HG02870 (cell line): ENCODE measurements at regions not wholly inside any gene's neighbourhood (a gene's known extent, or its start where the extent isn't known, plus 50 kb on each side); places are given as distances from the start of the nearest gene placed in this dataset.
"Not testable (repeated sequence)": the region's sequence is repeated elsewhere in the genome, so short reads cannot be mapped to it uniquely, and the experiment has no call there.

Source experiments
- ATAC-seq: cut with Tn5 transposase; IDR thresholded peaks from one replicate; pipeline ENCODE4 v1.9.1; 2021; ENCODE audit warnings: mild to moderate bottlenecking, moderate library complexity; ENCODE audit not compliant: unreplicated experiment

DNA sequence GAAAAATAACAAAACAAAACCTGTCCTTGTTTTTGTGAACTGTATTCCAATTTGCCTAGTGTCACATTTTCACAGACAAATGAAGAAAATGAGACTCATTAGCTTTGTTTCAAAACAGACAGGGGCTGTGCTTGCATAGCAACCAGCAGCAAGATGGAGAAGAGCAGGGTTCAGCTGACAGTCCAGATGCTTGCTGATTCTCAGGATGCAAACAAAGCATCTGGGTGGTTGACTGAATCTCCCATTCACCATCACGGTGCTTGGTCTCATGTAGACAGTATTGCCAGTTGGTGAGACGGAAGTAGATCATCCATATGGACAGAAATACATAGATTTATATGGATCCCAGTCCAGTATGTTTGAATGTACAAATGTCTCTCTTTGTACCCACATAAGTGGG lies 326.8 kb downstream of the CCDC85A start:
- ATAC-seq = no peak

DNA sequence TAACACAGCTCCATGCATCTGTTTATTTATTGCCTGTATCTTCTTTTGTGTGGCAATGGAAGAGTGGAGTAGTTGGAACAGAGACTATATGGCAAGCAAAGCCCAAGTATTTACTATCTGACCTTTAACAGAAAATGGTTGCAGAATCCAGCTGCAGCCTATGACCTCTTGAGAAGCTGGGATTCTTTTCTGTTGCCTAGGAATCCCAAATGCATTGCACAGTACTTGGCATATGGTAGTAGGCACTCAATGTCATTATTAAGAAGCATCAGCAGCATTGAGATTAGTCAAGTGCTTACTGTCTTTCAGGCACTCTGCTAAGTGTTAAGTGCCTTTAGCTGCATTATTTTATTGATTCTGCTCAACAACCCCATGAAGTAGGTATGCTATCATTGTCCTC lies 331.6 kb downstream of the CCDC85A start:
- no peak for ATAC-seq

DNA sequence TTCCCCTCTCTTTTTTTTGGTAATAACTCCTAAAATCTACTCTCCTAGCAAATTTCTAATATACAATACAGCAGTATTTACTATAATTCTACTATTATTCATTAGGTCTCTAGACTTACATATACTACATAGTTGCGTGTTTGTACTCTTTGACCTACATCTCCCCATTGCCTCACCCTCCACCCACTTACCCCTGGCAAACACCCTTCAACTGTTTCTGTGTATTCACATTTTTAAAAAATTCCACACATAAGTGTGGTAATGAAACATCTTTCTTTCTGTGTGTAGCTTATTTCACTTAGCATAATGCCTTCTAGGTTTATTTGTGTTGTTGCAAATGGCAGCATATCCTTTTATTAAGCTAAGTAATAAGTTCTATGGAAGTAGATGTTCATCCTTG lies 336.0 kb downstream of the CCDC85A start:
- ATAC-seq = no peak

DNA sequence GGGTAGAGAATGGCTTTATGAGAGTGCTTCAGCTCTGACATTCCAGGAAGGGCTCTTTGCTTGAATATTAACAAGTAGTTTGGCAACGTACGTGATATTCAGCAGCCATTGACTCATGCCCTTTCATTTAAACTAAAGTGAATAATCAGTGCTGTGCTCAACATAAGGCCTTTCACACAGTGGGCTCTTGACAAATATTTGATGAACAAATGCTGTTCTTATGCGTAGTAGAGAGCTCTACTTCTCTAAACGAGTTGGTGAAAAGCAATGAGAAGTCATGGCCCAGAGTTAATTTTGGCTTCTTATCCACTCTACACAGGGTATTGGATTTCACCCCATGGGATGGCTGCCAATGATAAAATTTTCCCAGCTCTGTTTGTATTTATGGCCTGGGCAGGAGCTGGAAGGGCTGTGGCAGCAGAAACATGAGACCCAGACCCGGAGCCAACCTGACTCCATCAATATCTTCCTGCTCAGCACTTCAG lies 338.9 kb downstream of the CCDC85A start:
- no peak for ATAC-seq

DNA sequence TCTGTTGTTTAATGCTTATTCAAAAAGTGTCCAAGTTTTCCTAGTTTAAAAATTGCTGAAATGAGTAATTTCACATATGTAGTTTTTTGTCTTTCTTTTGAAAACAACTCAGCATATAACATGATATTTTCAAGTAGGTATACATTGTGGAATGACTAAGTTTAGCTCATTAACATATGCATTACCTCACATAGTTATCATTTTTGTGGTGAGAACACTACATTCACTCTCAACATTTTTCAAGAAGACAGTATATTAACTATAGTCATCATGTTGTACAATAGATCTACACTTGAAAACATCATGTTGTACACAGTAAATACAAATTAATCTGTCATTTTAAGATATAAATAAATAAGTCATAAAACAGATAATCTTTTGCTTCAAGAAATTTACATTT lies 340.0 kb downstream of the CCDC85A start:
- no peak for ATAC-seq

DNA sequence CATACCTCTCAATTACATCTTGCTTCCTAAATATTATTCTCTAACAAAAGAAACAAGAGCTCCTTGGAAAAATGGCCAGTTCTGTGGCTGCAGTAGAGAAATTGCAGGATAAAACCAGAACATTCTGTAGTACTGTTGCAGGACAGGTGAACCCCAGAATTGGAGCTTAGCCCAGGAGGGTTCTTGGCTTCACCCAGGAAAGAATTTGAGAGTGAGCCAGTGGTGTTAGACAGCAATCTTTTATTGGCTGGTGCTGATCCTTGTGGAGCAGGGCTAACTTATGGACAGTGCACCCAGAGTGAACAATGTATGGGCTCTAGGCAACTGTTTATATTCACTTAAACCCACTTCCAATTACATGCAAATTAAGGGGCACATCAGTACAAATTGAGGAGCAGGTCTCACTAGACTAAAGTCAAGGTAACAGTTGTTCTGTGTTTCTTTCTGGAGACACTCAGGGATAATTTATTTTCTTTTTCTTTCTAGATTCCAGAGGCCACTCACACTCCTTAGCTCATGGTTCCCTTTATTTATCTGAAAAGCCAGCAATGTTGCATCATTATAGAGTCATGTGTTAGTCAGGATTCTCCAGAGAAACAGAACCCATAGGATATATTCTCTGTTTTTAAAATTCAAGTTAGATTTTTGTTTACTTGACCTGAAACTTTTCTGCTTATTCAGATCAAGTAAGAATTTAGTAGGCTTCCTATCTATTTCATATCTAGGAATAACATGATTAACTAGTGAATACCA lies 348.1 kb downstream of the CCDC85A start:
- ATAC-seq = no peak

DNA sequence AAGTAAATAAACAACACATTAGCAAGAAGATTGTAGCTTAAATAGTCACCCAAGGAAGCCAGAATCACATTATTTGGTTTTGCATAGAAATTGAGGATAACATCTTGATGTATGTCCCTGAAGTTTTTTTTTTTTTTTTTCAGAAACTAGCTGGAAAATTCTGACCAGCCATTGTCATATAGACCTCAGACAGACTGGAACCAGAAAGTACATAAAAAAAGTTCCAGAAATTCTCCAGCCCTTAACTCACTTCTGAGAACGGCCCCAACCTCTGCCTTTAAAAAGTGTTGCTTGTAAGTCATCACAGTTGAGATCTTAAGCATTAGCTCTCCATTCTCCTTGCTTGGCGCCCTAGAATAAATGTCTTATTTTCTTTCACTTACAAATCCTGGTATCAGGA lies 350.5 kb downstream of the CCDC85A start:
- ATAC-seq = no peak

DNA sequence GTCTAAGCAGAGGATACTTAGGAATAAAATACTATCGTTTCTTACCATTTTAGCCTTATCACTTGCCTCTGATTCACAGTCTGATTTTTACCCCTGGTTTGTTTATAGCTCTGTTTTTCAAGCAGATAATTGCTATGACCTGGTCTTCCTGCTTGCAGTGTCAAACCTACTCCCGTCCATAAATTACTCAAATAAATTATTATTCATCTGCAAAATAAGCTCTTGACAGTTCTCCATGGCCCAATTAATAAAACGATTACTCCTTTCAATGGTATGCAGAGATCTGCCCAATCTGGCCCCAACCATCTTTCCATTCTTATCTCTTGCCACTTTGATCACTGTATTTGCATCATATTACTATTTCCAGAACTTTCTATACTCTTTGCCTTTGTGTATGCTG lies 354.0 kb downstream of the CCDC85A start:
- ATAC-seq = no peak

DNA sequence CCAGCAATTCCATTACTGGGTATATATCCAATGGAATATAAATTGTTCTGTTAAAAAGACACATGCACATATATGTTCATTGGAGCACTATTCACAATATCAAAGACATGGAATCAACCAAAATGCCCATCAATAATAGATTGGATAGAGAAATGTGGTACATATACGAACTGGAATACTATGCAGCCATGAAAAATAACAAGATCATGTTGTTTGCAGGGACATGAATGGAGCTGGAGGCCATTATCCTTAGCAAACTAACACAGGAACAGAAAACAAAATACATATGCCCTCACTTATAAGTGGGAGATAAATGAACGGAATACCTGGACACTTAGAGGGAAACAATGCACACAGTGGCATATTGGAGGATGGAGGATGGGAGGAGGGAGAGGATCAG lies 355.8 kb downstream of the CCDC85A start:
- no peak for ATAC-seq

DNA sequence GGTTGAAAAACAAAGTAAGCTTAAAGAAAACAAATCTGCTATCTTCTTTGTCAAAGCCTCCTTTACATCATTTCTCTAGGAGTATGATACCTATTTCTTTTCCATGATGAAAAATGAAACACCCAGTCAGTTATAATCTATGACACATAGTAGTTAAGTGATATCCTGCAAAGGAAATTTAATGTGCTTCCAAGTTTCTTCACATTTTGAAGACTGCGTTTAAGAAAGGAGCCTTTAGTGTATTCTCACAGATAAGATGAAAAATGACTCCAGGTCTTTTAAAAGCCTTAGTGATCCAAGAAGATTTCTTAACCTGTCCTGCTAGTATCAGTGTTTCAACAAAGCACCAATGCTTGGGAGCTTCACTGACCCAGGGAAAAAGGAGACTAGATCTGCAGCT lies 356.7 kb downstream of the CCDC85A start:
- ATAC-seq = no peak

DNA sequence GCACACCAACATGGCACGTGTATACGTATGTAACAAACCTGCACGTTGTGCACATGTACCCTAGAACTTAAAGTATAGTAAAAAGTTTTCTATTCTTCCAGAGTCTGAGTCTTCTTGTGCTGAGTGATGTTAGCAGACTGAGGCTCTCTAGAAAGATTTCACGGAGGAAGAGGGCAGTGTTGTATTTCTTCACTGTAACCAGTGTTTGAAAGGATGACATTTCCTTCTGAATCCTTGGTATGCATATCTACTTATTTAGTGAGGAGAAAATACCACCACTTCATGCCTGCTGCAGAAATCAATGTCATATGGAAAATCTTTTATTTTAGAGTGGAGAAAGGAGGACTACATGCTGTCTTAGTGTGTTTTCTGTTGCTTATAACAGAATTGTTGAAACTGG lies 357.1 kb downstream of the CCDC85A start:
- no peak for ATAC-seq

DNA sequence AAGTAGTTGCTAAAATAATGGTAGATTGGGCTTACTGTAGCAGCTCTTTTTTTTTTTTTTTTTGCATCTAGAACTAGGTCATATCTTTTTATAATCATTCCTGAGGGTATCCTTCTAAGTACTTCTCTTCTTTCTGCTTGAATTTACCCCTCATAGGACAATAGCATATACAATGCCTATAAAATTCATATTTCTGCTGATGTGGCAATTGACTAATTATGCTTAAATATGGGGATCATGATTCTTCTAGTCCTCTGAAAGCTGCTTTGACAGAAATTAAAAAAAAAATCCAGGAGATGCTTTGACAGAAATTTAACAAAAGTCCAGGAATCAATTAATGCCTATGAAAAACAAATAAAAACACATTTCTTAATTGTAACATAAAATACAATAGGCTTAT lies 358.4 kb downstream of the CCDC85A start:
- no peak for ATAC-seq

DNA sequence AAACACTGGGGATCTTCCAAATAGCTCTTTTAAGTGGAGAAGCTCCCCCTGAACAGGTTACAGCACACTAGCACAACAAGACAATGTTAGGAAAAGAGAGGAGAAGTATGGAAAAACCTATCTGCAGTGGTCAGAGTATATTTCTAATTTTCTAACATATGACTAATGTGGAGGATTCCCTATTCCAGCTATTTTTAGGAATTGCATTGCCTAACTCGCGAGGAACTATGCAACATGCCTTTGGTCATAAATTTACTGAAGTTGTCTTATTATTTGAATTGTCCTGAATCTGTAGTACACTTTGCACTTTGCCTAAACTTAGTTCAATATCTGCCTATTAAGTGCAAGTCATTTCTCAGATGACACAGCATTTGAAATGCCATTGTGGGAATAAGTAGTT lies 381.4 kb downstream of the CCDC85A start:
- no peak for ATAC-seq

DNA sequence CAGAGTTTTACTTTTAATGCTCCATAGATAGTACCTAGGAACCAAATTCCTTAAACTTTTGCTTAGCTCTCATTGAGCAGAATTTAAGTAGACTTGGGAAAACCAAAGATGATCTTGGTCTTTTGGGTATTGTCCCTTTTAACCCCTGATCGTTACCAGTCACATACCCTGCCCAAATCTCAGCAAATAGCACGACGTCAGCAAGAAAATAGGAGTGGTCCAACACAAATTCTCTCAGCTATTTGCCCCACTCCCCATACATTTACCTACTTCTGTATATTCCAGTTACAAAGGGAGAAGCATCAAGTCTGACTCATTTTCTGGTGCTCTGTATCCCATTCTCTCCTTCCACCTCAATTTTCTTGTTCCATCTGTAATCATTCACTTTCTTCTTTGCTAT lies 387.3 kb downstream of the CCDC85A start:
- ATAC-seq = no peak

DNA sequence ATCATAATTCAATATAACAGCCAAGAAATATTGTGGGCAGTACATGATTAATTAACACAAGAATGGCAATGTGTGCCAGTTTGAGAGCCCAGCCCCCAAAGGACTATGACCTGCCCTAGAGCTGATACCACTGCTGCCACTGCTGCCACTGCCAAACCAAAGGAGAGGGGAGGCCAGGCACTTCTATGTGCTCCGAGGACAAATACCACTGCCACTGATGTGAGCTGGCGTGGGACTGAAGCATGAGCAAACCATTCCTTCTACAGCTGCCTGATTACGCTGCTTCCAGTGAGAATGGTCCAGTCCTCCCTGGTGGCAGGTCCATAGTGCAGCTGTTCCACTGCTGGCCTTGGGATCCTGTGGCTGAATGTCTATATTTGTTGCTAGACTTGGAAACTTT lies 392.2 kb downstream of the CCDC85A start:
- no peak for ATAC-seq

DNA sequence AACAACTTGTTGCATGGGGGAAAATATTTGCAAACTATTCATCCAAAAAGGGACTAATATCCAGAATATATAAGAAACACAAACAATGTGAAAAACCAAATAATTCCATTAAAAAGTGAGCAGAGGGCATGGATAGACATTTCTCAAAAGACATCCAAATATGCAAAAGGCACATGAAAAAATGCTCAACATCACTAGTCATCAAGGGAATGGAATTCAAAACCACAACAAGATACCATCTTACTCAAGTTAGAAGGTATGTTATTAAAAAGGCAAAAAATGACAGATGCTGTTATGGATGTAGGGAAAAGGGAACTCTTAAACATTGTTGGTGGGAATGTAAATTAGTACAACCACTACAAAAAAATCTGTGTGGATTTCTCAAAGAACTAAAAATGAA lies 396.5 kb downstream of the CCDC85A start:
- ATAC-seq = no peak

DNA sequence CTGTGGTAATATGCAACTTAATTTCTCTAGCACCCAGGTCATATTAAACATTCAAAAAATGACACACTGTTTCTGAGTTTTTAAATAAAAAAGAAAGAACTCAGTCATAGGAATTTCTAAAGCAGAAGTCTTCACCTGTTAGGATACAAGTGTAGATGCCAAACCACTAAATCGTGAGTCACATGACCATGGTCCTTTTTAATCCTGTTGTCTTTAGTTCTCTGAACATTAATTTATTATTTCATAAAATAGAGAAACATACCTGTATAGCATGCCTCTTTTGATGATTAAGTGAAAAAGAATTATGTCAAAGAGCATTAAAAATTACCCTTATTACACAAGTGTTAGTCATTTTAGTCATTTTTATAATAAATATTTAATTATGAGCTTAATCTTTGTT lies 398.8 kb downstream of the CCDC85A start:
- no peak for ATAC-seq

DNA sequence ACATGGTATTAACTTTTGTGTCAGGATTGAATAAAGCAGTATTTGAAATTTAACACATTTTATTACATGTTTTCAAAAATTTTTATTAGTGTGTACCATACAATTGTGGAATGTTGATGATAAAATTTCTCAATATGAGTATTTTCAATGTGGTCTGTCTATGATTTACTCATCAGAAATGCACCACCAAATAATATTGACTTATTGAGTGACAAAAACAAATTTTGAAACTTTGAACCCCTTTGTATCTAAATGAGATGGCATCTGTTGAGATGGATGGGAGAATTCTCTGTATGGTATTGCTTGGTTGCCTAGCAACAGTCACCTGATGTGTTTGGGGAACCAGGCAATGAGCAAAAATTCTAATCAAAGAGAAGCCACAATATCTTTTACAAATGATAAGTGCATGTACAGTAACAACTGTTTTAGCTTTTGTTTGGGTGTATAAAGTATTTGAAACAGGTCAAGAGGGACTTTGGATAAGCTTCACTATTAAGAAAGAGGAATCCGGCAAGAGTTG lies 400.1 kb downstream of the CCDC85A start:
- ATAC-seq = no peak

DNA sequence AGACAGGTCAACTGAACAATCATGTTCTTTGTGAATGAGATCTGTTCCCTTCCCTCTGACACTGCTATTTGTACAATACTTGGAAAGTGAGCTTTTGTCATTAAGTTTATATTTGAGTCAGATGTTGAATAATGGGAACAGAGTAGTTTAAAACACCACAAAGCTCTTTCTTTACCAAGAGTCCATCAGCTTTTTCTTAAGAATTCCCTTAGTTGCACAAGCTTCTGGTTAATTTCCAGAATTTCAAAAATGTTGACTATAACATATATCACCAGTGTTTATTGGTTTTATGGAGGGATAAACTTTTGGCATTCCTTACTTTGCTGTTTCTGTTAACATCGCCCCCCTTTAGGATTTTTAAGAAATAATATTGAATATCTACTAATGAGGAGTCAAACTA lies 403.7 kb downstream of the CCDC85A start:
- no peak for ATAC-seq

DNA sequence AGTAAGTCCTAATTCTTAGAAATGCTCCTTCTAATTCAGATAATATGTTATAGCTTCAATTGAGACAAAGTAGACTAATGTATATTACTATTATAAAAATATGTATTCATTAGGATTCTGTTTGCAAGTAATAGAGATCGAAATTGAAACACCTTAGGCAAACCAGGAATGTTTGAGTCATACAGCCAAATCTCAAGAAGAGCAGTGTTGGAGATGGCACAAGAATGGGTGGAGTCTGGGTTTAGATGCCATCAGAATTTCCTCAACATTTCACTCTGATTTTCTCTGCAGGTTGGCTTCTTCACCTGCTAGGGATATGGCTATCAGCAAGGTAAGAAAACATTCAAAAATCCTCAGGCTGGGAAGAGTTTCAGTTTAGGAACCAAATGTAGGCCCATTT lies 405.4 kb downstream of the CCDC85A start:
- ATAC-seq = no peak

DNA sequence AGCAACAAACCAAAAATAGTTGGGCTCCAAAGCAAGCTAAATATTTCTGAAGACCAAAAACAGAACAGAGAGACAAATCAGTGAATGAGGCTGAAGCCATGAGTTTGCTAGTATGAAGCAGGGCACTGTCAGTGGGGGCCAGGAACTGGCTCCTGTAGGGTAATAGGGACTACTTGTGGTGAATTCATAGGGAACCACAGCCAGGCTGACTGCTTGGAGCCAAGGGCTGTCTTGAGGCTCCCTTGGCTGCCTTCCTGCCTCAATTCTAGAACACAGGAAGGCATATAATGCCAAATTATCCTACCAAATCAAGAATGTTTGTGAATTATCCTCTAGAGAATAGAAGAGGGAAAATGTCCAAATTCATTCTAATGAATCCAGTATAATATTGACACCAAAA lies 406.0 kb downstream of the CCDC85A start:
- no peak for ATAC-seq

DNA sequence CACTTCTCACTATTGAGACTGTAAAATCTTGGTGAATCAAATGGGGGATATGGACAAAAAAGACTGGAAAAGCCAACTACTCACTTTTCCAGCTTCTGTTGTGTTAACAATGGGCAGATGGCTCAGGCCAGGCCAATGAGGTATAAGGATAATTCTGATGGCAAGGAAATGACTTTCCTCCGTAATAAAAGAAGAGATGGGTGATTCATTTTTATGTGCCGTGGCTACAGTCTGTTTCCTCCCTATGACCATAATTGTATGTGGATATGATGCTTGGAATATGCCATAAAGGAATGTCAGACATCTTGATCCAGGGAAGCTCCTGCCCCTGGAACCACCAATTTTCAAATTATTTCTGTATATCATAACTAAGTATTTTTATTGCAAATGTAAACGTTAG lies 406.8 kb downstream of the CCDC85A start:
- ATAC-seq = no peak

DNA sequence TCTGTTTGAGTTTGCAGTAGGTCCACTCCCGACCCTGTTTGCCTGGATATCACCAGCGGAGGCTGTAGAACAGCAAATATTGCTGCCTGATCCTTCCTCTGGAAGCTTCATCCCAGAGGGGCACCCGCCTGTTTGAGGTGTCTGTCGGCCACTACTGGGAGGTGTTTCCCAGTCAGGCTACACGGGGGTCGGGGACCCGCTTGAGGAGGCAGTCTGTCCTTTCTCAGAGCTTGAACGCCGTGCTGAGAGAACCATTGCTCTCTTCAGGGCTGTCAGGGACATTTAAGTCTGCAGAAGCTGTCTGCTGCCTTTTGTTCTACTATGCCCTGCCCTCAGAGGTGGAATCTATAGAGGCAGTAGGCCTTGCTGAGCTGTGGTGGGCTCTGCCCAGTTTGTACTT lies 422.3 kb downstream of the CCDC85A start:
- not testable (repeated sequence) for ATAC-seq
